GM18499 (cell line): ENCODE measurements at regions not wholly inside any gene's neighbourhood (a gene's known extent, or its start where the extent isn't known, plus 50 kb on each side); places are given as distances from the start of the nearest gene placed in this dataset.

Source experiments
- ATAC-seq: cut with Tn5 transposase; IDR thresholded peaks from one replicate; pipeline ENCODE4 v1.9.1; 2021; ENCODE audit warnings: moderate number of reproducible peaks; ENCODE audit not compliant: insufficient read depth, unreplicated experiment

DNA sequence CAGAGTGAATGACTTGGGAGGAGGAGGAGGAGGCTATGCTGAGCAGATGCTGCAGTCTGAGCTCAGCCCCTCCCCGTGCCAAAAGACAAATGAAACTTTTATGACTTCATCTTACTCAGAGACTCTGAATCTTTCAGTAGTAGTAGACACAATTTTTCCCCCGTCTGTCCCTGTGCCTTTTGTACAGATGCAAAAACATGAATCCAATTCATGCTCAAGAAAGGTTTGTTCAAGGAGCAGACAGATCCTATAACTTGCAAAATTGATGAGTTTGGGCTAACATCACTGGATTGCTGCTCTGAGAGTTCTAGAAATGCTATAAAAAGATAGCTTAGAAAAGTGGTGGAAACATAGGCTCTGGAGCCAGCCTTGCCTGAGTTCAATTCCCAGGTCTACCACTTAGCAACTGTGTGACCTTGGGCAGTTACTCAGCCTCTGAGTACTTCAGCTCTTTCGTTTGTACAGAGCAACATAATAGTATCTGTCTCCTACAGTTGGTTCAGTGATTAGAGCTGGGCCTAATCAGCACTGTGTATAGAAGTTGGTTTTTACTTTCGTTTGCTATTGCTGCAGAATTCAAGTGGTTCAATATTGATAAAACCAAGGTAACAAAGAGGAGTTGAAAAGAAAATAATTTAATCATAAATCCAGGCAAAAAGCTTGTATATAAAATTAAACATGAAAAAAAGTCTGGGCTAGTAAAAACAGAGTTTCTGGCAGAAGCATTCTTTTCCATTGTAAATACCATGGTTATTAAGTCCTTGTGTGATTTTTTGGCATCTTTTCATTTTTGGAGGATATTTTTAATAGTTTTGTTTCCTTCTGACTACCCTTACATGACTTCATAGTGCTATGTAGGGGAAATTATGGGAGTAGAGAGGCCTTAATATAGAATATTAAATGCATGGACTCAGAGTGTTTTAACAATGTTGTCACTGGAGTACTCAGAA, 174.2 kb upstream of the ZNF32 start:
- ATAC-seq: no peak

DNA sequence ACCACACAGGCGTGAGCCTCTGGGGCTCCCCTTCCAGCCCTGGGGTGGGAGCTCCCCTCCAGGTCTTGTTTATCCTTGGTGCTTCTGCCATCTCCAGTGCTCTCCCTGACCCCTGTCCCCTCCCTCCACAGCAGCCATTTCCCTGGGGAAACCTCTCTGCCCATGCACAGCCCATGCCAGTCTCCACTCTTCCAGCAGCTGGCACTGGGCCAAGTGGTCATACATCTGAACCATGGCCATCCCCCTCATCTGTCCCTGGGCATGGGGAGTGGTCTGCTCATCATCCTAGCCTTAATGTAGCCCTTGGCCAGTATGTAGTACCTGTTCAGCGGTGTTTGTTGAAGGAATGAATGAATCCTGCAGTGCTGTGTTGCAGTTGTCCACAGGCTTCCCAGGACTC, 172.4 kb upstream of the ZNF32 start:
- no peak for ATAC-seq

DNA sequence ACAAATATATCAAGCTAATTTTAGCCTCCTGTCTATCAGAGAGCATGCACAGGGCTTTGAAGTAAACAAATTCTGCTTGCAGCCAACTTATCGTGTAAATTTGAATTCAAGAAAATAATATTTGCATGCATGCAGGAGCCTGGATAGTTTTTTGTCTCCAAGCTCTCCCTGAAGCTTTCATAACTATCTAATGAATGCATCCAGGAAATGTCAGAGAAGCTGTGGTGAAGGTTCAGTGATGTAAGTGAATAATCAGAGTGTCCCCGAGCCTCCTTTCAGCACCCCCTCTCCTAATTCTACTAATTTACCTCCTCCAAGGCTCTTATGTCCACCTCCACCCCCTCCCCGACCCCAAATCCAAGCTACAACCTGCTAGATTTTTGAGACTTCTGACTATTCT, 172.0 kb upstream of the ZNF32 start:
- no peak for ATAC-seq

DNA sequence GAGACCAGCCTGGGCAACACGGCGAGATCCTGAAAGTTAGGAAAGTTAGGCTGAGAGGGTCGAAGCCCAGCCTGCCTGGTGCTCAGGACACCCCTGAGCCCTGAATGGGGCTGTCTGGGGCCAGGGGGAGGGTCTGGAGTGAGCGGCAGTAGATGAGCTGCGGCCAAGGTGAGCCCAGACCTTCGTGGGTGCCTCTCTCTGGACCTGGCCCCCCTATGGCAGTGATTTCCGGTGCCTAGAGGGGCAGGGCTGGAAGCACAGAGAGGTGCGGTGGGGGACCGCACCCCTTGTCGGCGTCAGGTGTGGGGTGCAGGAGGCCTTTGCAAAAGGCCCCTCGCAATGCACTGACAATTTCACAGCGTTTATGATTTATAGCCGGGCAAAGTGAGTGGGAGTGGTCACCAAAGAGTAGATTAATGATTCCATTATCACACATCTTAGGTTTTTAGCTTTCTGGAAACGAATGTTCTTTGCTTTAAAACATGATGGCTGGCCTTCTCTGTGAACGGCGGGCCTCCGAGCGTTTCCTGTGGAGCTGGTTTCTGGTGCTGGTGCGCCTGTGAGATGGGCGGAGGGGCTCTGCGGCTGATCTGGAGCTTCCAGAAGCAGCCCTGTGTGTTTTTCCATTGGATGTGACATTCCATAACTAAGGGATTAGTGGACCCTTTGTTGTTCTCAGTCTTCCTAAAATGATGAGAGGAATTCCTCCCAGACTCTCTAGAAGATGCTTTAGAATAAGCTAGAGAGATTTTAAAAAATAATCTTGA, 171.0 kb upstream of the ZNF32 start:
- ATAC-seq: no peak

DNA sequence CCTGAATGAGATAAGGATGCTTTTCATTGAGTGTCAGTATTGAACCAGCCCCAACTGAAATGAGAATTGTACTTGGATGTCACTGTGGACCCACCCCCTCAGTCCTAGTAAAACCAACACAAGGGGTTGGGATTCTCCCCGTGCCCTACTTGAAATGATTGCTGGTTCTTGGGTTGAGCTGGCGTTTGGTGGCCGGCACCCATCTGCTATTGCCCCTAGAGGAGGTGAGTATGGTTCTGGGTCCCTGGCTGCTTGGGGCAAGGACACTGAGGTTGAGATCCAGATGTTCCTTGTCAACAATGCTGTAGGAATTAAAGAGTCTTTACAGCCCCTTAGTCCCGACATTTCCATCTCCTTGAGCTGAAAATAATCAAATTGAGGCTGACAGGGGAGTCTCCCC, 170.0 kb upstream of the ZNF32 start:
- no peak for ATAC-seq

DNA sequence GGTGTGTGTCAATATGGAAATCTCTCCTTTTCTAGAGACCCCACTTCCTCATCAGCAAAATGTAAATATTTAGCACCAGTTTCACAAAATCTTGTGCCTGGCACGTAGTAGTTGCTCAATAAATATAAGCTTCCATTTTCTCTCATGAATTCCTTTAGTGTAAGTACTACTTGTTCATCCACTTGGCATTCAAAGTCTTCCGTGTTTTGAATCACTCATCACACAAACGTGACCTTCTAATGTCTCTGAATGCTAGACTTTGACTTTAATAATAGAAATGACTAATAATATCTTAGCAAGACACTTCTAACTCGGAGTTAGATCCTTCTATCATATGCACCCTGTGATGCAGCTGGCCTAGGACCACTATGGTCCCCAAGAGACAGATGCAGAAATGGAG, 168.7 kb upstream of the ZNF32 start:
- no peak for ATAC-seq

DNA sequence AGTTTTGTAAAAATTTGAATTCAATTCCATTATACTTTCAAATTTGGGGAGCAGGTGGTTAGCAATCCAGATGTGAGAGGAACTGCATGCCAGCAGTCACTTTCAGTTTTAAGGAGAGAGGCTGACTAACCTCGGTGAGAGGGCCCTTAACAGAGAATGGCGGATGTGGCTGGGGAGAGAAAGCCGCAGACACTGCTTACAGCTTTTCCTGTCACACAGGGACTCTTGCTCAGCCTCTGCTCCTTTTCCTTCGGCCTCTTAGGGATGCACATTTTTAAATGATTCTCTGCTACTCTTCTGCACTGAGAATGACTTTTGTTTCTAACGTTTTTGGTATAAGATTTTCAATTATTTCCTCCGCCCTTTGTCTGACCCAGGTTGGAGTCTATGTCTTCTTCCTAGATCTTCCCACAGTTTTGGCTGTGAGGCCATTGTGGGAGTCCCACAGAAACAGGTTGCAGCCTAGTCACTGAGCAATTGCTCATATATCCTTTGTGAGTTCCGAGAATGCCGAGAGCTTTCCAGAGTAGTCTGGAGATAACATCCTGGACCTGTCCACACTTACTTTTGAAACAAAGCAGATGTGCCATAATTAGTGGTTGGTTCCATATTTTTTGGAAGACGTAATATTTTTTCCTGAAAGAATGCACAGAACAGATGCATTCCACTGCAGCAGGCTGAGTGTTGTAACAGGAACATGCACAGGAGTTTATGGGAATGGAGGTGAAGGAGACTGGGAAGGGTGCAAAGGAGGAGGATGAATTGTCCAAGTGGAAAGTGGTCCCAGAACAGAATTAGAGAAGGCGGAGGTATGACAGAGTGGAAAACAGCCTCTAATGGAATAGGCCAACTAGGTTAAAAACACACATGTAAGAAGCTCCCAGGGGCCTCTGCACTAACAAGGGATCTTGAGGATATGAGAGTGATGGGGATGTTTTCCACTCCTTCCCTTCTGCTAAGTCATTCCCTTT, 168.0 kb upstream of the ZNF32 start:
- peak; percentile 78 for ATAC-seq

DNA sequence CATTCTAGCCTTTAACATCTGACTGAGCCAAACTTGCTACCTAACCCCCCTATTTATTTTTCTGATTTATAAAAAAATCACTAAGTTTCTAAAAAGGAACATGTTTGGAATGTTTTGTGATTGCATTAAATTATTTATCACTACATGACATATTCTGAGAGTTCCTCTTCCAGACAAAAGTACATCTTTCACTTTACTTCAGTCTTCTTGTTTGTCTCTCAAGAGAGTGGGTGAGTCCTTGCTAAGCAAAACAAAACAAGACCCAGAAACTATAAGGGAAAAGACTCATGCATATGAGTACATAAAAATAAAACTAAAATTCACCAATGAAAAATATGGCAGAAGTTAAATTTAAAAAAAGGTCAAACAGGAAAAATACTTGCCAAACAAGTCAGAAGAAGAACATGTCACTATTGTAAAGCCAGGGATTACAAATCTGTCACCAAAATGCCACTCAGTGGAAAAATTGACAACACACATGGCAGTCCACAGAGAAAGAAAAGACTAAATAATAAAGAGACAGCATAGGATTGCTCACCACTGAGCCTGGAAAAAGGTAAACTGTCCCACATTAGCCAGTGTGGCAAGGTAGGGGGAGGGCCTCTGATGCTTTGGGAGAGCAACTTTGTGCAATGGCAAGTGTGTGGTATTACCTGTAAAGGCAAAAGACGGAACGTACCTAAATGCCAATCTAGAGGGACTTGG, 166.7 kb upstream of the ZNF32 start:
- no peak for ATAC-seq

DNA sequence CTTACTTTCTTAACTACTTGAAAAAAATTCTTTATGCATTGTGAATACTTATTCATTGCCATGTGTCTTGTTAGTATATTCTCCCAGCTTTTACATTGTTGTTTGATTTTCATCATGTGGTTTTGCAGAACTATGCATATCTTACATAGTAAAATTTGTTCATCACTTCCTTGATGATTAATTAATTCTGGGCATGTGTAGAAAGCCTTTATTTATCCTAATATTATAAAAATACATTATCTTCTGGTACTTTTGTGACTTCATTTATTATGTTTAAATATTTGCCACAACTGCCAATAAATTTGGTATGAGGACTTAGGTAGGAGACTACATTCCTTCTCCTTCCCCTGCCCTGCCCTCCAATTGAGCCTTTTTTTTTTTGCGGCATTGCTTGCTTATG, 166.0 kb upstream of the ZNF32 start:
- no peak for ATAC-seq

DNA sequence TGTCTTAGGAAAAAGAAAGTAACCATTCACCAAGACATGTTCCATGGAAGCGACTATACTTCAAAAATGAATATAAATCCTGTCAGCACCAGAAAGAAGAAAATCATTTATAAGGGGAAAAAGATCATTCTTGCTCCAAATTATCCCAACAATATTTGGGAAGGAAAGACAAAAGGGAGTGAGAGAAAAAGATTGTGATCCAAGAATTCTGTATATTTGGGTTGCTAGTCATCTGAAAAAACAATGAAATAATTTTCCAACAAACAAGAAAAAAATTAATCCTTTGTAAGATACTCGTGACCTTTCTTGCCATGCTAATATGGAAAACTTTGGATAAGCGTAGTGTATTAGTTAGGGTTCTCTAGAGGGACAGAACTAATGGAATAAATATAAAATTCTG, 163.2 kb upstream of the ZNF32 start:
- no peak for ATAC-seq

DNA sequence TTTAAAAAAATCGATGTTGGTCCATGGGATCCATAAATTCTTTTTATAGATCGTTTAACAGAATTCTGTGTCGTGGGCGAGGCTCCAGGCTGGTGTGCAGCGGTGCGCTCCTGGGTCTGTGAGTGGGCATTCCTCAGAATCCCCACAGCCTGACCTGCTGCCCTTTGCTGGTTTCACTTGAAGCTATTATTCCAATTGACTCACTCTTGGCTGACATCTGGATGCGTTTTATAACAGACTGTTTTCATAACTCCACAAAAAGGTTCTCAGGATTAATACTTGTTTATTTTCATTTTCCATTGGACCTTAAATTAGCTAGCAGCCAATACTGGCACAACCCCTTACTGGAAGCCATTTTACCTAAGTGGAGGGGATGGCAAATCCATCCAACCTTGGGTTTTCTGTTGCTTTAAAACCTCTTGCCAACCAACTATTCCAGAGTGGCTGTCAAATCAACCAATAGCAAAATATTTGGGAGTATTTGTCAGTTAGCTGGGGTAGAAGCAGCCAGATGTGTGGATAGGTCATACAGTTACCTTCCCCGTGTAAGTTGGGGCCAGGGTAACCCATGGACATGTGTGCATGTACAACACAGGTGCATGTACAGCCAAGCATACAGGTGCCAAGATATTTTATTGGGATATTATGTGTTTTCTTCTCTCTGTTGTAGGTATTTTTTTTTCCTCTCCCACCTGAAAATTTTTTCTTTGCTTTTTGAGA, 160.7 kb upstream of the ZNF32 start:
- no peak for ATAC-seq

DNA sequence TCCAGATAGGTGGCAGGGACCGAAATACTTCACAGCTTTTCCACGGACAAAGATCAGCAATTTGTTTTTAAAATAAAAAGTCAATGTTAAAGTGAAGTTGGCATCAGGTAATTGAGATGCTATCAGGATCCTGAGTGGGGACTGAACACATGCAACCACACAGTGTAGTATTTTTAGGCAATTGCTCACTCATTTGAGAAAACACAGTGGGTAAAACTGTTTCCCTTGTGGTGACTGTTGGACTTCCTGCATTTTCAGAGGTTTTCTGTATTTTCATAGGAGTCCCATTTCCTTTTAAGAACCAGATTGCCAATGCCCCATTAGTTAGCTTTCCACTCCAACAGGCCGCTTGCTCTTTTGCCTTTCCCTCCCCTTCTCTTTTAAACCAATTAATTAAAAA, 159.5 kb upstream of the ZNF32 start:
- ATAC-seq: no peak

DNA sequence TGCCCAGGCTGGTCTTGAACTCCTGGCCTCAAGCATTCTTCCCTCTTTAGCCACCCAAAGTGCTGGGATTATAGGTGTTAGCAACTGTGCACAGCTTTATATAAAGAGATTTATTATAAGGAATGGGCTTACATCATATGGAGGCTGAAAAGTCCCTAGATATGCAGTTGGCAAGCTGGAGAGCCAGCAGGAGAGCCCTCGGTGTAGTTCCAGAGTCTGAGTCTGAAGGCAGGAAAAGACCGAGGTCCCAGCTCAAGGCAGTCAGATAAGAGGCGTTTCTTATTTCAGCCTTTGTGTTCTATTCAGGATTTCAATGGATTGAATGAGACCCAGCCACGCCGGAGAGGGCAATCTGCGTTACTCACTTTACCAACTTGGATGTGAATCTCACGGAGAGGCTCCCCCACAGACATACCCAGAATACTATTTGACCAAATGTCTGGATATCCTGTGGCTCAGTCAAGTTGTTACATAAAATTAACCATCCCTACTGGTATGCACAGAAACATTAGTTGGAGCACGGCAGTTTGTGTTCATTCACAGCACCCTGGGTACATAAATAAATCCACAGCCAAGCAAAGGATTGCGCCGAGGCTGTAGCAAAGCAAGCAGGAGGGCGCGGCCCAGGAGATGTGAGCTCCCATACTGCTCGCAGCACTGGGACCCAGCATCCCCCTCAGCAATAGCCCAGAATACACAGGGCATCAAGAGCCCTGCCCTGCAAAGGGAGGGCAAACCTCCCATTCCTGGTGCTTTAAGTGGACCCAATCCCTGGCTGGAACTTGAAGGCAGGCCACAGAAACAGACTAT, 158.4 kb upstream of the ZNF32 start:
- no peak for ATAC-seq

DNA sequence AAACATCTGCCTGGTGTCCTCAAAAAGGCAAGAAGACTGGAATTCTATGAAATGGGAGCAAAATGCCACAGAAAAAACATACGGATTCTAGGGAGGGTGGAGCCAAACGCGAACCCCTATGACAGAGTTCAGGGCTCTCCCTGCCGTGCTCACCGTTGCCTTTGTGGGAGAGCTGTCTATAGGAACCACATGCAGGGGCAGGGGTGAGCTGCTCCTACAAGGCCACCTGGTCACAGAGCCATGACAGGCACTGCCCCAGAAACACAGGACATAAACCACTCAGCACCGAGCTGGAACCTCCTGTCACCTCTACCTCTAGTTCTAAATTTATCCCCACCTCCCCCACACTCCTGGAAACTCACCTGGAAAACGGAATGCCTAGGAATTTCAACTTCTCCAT, 155.1 kb upstream of the ZNF32 start:
- no peak for ATAC-seq

DNA sequence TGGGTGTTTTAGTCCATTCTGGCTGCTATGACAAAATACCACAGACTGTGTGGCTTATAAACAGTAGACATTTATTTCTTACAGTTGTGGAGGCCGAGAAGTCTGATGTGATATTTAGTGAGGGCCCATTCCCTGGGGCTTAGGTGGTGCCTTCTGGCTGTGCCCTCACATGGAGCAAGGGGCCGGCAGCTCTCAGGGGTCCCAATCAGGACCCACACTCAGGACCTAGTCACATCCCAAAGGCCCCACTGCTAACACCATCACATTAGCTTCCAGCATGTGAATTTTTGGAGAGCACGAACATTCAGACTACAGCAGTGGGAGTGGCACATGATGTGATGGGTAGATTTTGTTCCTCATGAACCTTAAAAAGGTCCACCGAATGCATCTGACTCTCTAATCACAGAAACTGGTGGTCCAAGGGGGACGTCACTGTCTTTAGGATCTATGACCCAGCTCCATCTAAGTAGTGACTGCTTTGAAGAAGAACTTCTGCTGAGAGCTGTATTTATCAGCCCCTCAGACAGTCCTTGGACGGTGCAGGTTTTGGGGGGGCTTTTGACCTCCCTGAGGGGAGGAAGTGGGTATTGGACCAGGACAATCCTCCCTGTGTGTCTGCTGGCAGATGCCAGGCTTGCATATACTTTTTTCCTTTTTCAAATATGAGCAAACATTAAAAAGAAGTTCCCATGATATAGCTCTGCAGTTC, 154.5 kb upstream of the ZNF32 start:
- ATAC-seq: no peak

DNA sequence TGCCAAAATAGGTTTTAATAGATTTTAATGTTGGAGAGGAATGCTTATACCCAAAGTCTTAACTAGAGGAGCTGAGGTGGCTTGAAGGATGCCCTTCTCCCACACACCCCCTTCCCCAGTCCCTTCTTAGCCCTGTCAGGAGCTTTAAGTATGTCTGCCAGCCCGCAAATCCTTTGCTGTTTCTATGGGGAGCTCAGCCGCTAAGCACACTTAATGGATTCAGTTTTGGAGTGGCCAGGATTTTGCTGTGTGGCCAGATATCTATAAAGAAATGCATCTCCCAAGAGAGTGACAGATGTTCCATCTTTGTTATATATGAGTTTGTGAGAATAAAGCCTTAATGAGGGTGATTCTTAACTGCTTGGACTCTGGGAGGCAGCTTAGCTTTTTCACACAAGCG, 152.9 kb upstream of the ZNF32 start:
- ATAC-seq: no peak

DNA sequence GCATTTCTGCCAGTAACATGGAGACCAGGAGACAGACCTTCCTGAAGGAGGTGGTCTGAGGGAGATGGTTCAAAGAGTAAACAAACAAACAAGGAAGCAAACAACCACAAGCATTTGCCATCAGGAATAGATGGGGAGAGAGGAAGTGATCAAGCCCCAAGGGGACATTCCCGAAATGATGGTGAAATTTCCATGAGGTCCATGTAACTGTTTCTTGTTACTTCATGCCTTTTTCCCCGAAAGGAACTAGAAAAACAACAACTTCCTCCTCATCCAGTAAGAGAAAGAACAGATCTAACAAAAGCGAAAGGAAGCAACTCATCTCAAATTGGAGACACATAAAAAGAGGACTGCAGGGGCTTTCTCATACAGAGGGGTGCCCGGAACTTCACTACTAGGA, 152.5 kb upstream of the ZNF32 start:
- ATAC-seq: no peak

DNA sequence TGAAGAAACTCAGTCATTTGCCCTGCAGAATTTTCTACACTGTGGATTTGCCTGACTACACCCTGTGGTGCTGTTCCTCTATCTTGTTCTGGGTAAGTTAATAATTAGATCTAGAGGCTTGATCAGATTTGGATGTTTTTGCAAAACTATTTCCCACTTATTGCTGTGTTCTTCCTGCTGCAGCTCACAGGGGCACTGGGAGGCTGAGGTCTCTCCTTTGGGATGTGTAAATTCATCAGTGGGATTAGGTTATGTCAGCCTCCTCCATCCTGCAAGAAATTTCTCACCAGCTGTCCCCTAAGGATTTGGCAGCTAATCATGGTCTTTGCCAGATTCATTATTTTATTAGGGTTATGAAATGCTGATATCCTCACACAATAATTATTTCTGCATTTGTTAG, 148.1 kb upstream of the ZNF32 start:
- no peak for ATAC-seq
